ENCODE measurements at regions not wholly inside any gene's neighbourhood (a gene's known extent, or its start where the extent isn't known, plus 50 kb on each side); places are given as distances from the start of the nearest gene placed in this dataset.
"Not testable (repeated sequence)": the region's sequence is repeated elsewhere in the genome, so short reads cannot be mapped to it uniquely, and the experiment has no call there.

- DNase-seq (ENCODE audit: extremely low read depth in 1 of 11, low read depth in 9 of 11, low spot score in 4 of 11) = no peak
Observed at GRCh38 chr18:26634631-26635030, 86.3 kb upstream of the KCTD1 start.

GRCh38 chr18:26631135-26631534 lies 82.8 kb upstream of the KCTD1 start:
- DNase-seq (ENCODE audit: extremely low read depth in 1 of 11, low read depth in 9 of 11, low spot score in 4 of 11) = no peak

GRCh38 chr18:26630596-26630995 lies 82.2 kb upstream of the KCTD1 start:
- no peak for DNase-seq (ENCODE audit: extremely low read depth in 1 of 11, low read depth in 9 of 11, low spot score in 4 of 11)

GRCh38 chr18:26628017-26628416 lies 79.7 kb upstream of the KCTD1 start:
- no peak for DNase-seq (ENCODE audit: extremely low read depth in 1 of 11, low read depth in 9 of 11, low spot score in 4 of 11)

- no peak for DNase-seq (ENCODE audit: extremely low read depth in 1 of 11, low read depth in 9 of 11, low spot score in 4 of 11)
Observed at GRCh38 chr18:26624443-26624842, 76.1 kb upstream of the KCTD1 start.

- not testable (repeated sequence) for DNase-seq (ENCODE audit: extremely low read depth in 1 of 11, low read depth in 9 of 11, low spot score in 4 of 11)
Observed at GRCh38 chr18:26623314-26623713, 75.0 kb upstream of the KCTD1 start.

- DNase-seq (ENCODE audit: extremely low read depth in 1 of 11, low read depth in 9 of 11, low spot score in 4 of 11) = no peak
Observed at GRCh38 chr18:26621161-26622026, 73.0 kb upstream of the KCTD1 start.

GRCh38 chr18:26619350-26619749 lies 71.0 kb upstream of the KCTD1 start:
- DNase-seq (ENCODE audit: extremely low read depth in 1 of 11, low read depth in 9 of 11, low spot score in 4 of 11) = no peak

GRCh38 chr18:26618135-26618534 lies 69.8 kb upstream of the KCTD1 start:
- no peak for DNase-seq (ENCODE audit: extremely low read depth in 1 of 11, low read depth in 9 of 11, low spot score in 4 of 11)

- no peak for DNase-seq (ENCODE audit: extremely low read depth in 1 of 11, low read depth in 9 of 11, low spot score in 4 of 11)
Observed at GRCh38 chr18:26617151-26617554, 68.8 kb upstream of the KCTD1 start.

GRCh38 chr18:26614374-26614773 lies 66.0 kb upstream of the KCTD1 start:
- DNase-seq (ENCODE audit: extremely low read depth in 1 of 11, low read depth in 9 of 11, low spot score in 4 of 11) = no peak
